ENCODE measurements at regions not wholly inside any gene's neighbourhood (a gene's known extent, or its start where the extent isn't known, plus 50 kb on each side); places are given as distances from the start of the nearest gene placed in this dataset.

- H3K4me1 Mint-ChIP-seq (ENCODE audit: low read depth): no peaks in the 10 kb centered on the region
- ATAC-seq (replicated peaks in 1 of 2) (no peak), DNase-seq (no peak)
- no peaks in the 10 kb centered on the region for H3K36me3 Mint-ChIP-seq (ENCODE audit: insufficient read depth in 2 of 2)
- no peak overlapping the region for H3K4me3 Mint-ChIP-seq
- H3K27me3 Mint-ChIP-seq (ENCODE audit: low read depth): no peaks in the 10 kb centered on the region
- H3K9me3 Mint-ChIP-seq: peaks cover 2% of the 10 kb centered on the region in 2 donors
- no peak overlapping the region for H3K27ac Mint-ChIP-seq
Measured at GRCh38 chr3:177750436-177750835, 553.2 kb upstream of the TBL1XR1 start.

GRCh38 chr3:177751770-177752169, 554.5 kb upstream of the TBL1XR1 start:
- Mint-ChIP-seq H3K27ac (no peak overlapping the region), H3K4me1 (ENCODE audit: low read depth) (no peaks in the 10 kb centered on the region), H3K9me3 (peaks cover 2 to 4% of the 10 kb centered on the region in 2 donors), H3K4me3 (no peak overlapping the region), H3K27me3 (ENCODE audit: low read depth) (no peaks in the 10 kb centered on the region), H3K36me3 (ENCODE audit: insufficient read depth in 2 of 2) (no peaks in the 10 kb centered on the region)
- ATAC-seq (replicated peaks in 1 of 2) (no peak), DNase-seq (no peak)

- H3K4me3 Mint-ChIP-seq: no peak overlapping the region
- no peak for DNase-seq
- H3K27me3 Mint-ChIP-seq (ENCODE audit: low read depth): no peaks in the 10 kb centered on the region
- H3K9me3 Mint-ChIP-seq: peaks cover 2 to 6% of the 10 kb centered on the region in 2 donors
- no peaks in the 10 kb centered on the region for H3K4me1 Mint-ChIP-seq (ENCODE audit: low read depth)
- no peak for ATAC-seq (replicated peaks in 1 of 2)
- no peaks in the 10 kb centered on the region for H3K36me3 Mint-ChIP-seq (ENCODE audit: insufficient read depth in 2 of 2)
- no peak overlapping the region for H3K27ac Mint-ChIP-seq
Measured at GRCh38 chr3:177752831-177753230, 555.5 kb upstream of the TBL1XR1 start.

- H3K27me3 Mint-ChIP-seq (ENCODE audit: low read depth): no peaks in the 10 kb centered on the region
- H3K4me3 Mint-ChIP-seq: no peak overlapping the region
- H3K4me1 Mint-ChIP-seq (ENCODE audit: low read depth): no peaks in the 10 kb centered on the region
- peaks cover 0 to 4% of the 10 kb centered on the region in 2 donors for H3K9me3 Mint-ChIP-seq
- ATAC-seq (replicated peaks in 1 of 2) (peak; percentile 25 to 38), DNase-seq (no peak)
- no peak overlapping the region for H3K27ac Mint-ChIP-seq
- no peaks in the 10 kb centered on the region for H3K36me3 Mint-ChIP-seq (ENCODE audit: insufficient read depth in 2 of 2)
Measured at GRCh38 chr3:177753451-177754155, 556.3 kb upstream of the TBL1XR1 start.

GRCh38 chr3:177754508-177754921, 557.2 kb upstream of the TBL1XR1 start:
- Mint-ChIP-seq H3K27me3 (ENCODE audit: low read depth) (no peaks in the 10 kb centered on the region), H3K9me3 (peaks cover 0 to 4% of the 10 kb centered on the region in 2 donors), H3K36me3 (ENCODE audit: insufficient read depth in 2 of 2) (no peaks in the 10 kb centered on the region), H3K27ac (no peak overlapping the region), H3K4me3 (no peak overlapping the region), H3K4me1 (ENCODE audit: low read depth) (no peaks in the 10 kb centered on the region)
- ATAC-seq (replicated peaks in 1 of 2) (no peak), DNase-seq (no peak)

GRCh38 chr3:177758126-177758525, 560.8 kb upstream of the TBL1XR1 start:
- Mint-ChIP-seq H3K36me3 (ENCODE audit: insufficient read depth in 2 of 2) (peaks cover 2% of the 10 kb centered on the region in 2 donors), H3K27ac (no peak overlapping the region), H3K27me3 (ENCODE audit: low read depth) (no peaks in the 10 kb centered on the region), H3K4me3 (no peak overlapping the region), H3K9me3 (peaks cover 4 to 7% of the 10 kb centered on the region in 2 donors), H3K4me1 (ENCODE audit: low read depth) (no peaks in the 10 kb centered on the region)
- no peak for DNase-seq
- ATAC-seq (replicated peaks in 1 of 2): no peak

GRCh38 chr3:177760803-177761202, 563.5 kb upstream of the TBL1XR1 start:
- H3K27ac Mint-ChIP-seq: no peak overlapping the region
- peaks cover 2% of the 10 kb centered on the region in 2 donors for H3K36me3 Mint-ChIP-seq (ENCODE audit: insufficient read depth in 2 of 2)
- H3K4me1 Mint-ChIP-seq (ENCODE audit: low read depth): no peaks in the 10 kb centered on the region

GRCh38 chr3:177764377-177764912, 567.2 kb upstream of the TBL1XR1 start:
- DNase-seq: no peak
- H3K4me3 Mint-ChIP-seq: no peak overlapping the region
- no peaks in the 10 kb centered on the region for H3K27me3 Mint-ChIP-seq (ENCODE audit: low read depth)
- peaks cover 8 to 10% of the 10 kb centered on the region in 2 donors for H3K9me3 Mint-ChIP-seq
- no peak overlapping the region for H3K27ac Mint-ChIP-seq
- no peaks in the 10 kb centered on the region for H3K4me1 Mint-ChIP-seq (ENCODE audit: low read depth)
- H3K36me3 Mint-ChIP-seq (ENCODE audit: insufficient read depth in 2 of 2): peaks cover 6 to 12% of the 10 kb centered on the region in 2 donors
- ATAC-seq (replicated peaks in 1 of 2): no peak

More at GRCh38 chr3:177760803-177761202, 563.5 kb upstream of the TBL1XR1 start:
- Mint-ChIP-seq H3K9me3 (peaks cover 4 to 7% of the 10 kb centered on the region in 2 donors), H3K27me3 (ENCODE audit: low read depth) (no peaks in the 10 kb centered on the region), H3K4me3 (no peak overlapping the region)
- DNase-seq: no peak
- no peak for ATAC-seq (replicated peaks in 1 of 2)

GRCh38 chr3:177764933-177765332, 567.7 kb upstream of the TBL1XR1 start:
- Mint-ChIP-seq H3K9me3 (peaks cover 9 to 13% of the 10 kb centered on the region in 2 donors), H3K36me3 (ENCODE audit: insufficient read depth in 2 of 2) (peaks cover 6 to 14% of the 10 kb centered on the region in 2 donors), H3K4me3 (no peak overlapping the region), H3K4me1 (ENCODE audit: low read depth) (no peaks in the 10 kb centered on the region), H3K27me3 (ENCODE audit: low read depth) (no peaks in the 10 kb centered on the region), H3K27ac (no peak overlapping the region)
- DNase-seq (no peak), ATAC-seq (replicated peaks in 1 of 2) (no peak)

- DNase-seq (no peak), ATAC-seq (replicated peaks in 1 of 2) (no peak)
- no peak overlapping the region for H3K4me3 Mint-ChIP-seq
- peaks cover 5 to 9% of the 10 kb centered on the region in 2 donors for H3K9me3 Mint-ChIP-seq
- H3K27ac Mint-ChIP-seq: no peak overlapping the region
- no peaks in the 10 kb centered on the region for H3K4me1 Mint-ChIP-seq (ENCODE audit: low read depth)
- no peaks in the 10 kb centered on the region for H3K27me3 Mint-ChIP-seq (ENCODE audit: low read depth)
- H3K36me3 Mint-ChIP-seq (ENCODE audit: insufficient read depth in 2 of 2): peaks cover 4 to 17% of the 10 kb centered on the region in 2 donors
Measured at GRCh38 chr3:177770383-177771230, 573.3 kb upstream of the TBL1XR1 start.

- Mint-ChIP-seq H3K9me3 (peaks cover 5 to 9% of the 10 kb centered on the region in 2 donors), H3K36me3 (ENCODE audit: insufficient read depth in 2 of 2) (peaks cover 4 to 17% of the 10 kb centered on the region in 2 donors), H3K27me3 (ENCODE audit: low read depth) (no peaks in the 10 kb centered on the region), H3K27ac (no peak overlapping the region), H3K4me3 (no peak overlapping the region), H3K4me1 (ENCODE audit: low read depth) (no peaks in the 10 kb centered on the region)
- ATAC-seq (replicated peaks in 1 of 2): no peak
- DNase-seq: no peak
Measured at GRCh38 chr3:177771780-177772179, 574.5 kb upstream of the TBL1XR1 start.

GRCh38 chr3:177772908-177773557, 575.8 kb upstream of the TBL1XR1 start:
- Mint-ChIP-seq H3K9me3 (peaks cover 3 to 6% of the 10 kb centered on the region in 2 donors), H3K4me3 (no peak overlapping the region), H3K4me1 (ENCODE audit: low read depth) (peaks cover 6% of the 10 kb centered on the region), H3K36me3 (ENCODE audit: insufficient read depth in 2 of 2) (peaks cover 1 to 13% of the 10 kb centered on the region in 2 donors), H3K27me3 (ENCODE audit: low read depth) (no peaks in the 10 kb centered on the region), H3K27ac (no peak overlapping the region)
- ATAC-seq (replicated peaks in 1 of 2) (no peak), DNase-seq (no peak)

- Mint-ChIP-seq H3K4me1 (ENCODE audit: low read depth) (peaks cover 13% of the 10 kb centered on the region), H3K27me3 (ENCODE audit: low read depth) (no peaks in the 10 kb centered on the region), H3K27ac (no peak overlapping the region), H3K9me3 (peaks cover 2 to 5% of the 10 kb centered on the region in 2 donors), H3K36me3 (ENCODE audit: insufficient read depth in 2 of 2) (peaks cover 0 to 11% of the 10 kb centered on the region in 2 donors), H3K4me3 (no peak overlapping the region)
- no peak for DNase-seq
- ATAC-seq (replicated peaks in 1 of 2): no peak
Measured at GRCh38 chr3:177773717-177774116, 576.4 kb upstream of the TBL1XR1 start.

All from activated T-cell treated with anti-CD3 and anti-CD28 coated beads, Interleukin-2, amount 50 U/mL, for 72 hours (primary cell).